HG02623 (cell line): ENCODE measurements at regions not wholly inside any gene's neighbourhood (a gene's known extent, or its start where the extent isn't known, plus 50 kb on each side); places are given as distances from the start of the nearest gene placed in this dataset.
"Not testable (repeated sequence)": the region's sequence is repeated elsewhere in the genome, so short reads cannot be mapped to it uniquely, and the experiment has no call there.

Experiments
- ATAC-seq: cut with Tn5 transposase; IDR thresholded peaks from one replicate; pipeline ENCODE4 v1.9.1; 2021; ENCODE audit warnings: moderate library complexity; ENCODE audit not compliant: unreplicated experiment

DNA sequence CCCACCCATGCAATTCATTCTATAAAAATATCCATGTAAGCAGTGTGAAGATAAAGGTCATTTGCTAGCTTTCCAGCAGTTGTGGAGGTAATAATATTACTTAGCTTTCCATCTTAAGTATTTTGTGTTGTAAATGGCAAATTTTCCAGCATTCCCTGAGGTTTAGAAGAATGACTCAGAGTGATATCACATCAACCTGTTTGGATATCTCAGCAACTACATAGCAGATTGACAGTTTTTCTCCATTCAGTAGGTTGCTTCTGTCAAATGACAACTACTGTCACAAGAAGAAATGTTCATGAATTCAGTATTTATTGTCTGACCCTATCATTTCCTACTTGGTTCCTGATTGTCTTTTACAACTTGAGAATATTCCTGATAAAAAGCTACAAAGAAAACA lies 434.9 kb upstream of the GALNTL6 start:
- no peak for ATAC-seq

DNA sequence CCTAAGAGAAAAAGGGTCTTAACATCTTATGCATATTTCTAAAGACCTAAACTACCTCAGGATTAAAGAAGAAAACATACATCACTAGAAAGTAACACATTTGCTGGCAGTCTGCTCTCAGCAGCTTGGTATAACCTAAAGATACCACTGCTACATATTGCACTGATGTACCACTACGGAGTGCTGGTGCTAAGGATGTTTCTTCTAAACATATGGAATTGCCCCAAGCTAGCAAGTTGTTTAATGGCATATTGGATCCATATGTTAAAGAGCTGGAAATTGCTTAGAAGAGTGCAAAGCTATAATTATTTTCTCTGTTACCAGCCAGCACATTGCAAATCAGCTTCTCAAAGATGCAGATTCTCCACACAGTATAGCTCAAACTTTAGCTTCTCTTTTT lies 436.5 kb upstream of the GALNTL6 start:
- no peak for ATAC-seq

DNA sequence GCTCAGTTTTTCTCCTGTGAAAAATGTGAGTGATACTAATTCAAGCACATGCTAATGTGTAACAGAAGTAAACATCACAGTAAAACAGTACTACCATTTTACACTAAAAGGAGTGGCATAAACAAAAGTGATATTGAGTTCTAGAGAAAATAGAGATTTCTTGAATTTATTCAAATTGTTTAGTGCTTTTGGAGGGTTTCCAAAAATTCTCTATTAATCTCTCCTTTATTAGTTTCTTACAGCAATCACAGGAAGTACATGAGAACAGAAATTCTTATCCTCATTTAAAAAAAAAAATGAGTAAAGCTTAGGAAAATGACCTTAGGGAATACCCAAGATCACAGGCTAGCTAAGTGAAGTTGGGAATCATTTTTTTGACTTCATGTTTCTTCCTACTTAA lies 459.7 kb upstream of the GALNTL6 start:
- ATAC-seq, result no peak

DNA sequence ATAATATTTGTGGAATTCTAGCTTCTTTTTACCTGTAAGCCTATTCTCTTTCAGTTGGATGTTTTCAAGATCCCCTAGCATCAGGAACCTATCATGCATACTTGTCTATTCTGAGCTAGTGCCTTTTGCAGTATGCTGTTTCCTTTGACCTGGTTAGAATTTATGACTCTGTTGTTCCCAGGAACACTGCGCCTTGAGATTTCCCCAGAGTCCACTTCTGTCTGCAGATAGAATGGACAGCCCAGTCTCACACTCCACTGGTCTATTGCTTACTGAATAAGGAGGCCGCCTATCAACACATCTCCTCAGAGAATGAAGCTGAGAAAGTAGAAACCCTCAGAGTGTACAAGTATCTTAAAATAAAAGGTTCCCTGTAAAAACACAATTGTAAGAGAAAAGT lies 465.1 kb upstream of the GALNTL6 start:
- ATAC-seq, result no peak

DNA sequence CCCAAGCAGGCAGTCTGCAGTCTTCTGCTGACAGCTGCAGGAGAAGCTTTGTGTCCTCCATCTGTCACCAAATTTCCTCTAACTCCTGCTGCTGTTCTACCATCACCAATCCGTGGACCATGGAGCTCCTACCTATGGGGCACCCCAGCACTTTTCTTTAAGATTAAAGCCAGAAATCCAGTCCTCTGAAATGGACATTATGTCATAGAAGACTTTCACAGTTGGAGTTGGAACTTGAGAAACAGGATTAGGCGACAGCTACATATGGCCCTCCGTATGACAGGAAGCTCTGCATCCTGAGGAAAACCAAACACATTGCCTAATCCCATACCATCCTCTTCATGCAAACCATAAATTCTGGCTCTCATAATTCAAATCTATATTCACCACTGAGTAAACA lies 470.6 kb upstream of the GALNTL6 start:
- ATAC-seq, result no peak

DNA sequence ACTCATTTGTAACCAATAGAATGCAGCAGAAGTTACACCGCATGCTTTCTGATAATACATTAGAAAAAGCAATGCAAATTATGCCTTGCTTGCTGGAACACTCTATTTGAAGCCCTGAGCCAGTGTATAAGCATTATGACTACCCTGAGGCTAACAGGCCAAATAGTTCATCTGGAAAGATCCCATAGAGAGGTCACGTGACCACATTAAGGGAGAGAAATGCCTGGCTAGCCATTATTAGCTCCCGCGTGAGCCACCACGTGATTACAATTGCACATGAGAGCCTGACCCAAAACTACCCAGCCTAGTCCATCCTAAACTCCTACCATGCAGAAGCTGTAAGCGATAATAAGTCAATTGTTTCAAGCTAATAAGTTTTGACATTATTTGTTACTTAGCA lies 472.9 kb upstream of the GALNTL6 start:
- no peak for ATAC-seq

DNA sequence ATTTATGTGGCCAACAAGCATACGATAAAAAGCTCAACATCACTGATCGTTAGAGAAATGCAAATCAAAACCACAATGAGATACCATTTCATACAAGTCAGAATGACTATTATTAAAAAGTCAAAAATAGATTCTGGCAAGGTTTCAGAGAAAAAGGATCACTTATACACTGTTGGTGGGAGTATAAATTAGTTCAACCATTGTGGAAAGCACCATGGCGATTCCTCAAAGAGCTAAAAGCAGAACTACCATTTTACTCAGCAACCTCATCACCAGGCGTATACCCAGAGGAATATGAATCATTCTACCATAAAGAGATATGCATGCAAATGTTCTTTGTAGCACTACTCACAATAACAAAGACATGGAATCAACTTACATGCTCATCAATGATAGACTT lies 478.7 kb upstream of the GALNTL6 start:
- ATAC-seq, result peak; percentile 51

DNA sequence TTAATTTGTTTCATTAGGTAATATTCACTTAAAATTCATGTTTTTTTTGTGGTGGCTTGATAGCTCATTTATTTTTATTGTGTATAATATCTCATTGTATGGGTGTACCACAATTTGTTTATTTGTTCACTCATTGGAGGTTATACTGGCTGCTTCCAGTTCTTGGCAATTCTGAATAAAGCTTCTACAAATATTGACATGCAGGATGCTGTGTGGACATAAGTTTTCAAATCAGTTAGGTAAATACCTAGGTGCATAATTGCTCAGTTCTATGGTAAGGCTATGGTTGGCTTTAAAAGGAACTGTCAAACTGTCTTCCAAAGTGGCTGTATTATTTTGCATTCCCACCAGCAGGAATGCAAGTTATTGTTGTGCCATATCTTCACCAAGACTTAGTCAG lies 504.5 kb upstream of the GALNTL6 start:
- ATAC-seq, result no peak

DNA sequence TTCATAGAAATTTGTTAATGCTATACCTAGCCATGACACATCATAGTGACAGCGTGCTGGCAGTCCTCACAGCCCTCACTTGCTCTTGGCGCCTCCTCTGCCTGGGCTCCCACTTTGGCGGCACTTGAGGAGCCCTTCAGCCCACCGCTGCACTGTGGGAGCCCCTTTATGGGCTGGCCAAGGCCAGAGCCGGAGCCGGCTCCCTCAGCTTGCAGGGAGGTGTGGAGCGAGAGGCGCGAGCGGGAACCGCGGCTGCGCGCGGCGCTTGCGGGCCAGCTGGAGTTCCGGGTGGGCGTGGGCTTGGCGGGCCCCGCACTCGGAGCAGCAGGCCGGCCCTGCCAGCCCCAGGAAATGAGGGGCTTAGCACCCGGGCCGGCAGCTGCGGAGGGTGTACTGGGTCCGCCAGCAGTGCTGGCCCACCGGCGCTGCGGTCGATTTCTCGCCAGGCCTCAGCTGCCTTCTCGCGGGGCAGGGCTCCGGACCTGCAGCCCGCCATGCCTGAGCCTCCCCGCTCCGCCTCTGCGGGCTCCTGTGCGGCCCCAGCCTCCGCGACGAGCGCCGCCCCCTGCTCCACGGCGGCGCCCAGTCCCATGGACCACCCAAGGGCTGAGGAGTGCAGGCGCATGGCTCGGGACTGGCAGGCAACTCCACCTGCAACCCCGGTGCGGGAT lies 515.0 kb upstream of the GALNTL6 start:
- not testable (repeated sequence) for ATAC-seq

DNA sequence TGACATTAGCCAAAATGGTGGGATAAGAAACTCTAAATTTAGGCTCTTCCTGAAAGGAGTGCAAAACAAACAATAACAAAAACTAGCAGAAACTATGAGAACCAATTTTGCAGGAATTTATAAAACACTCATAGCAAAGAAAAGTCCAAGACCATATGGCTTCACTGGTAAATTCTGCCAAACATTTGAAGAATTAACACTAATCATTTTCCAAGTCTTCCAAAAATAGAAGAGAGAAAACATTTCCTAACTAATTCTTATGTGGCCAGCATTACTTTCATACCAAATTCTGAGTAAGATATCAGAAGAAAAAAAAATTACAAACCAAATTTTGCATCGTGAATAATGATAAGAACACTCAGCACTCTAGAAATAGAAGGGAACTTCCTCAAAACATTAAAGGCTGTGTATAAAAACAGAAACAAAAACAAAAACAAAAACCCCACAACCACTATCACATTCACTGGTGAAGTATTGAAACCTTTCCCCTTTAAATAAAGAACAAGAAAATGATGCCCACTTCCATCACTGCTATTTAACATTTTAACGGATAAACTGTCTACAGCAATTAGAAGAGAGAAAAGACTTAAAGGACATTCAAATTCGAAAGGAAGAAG lies 524.3 kb upstream of the GALNTL6 start:
- ATAC-seq, result peak; percentile 63

DNA sequence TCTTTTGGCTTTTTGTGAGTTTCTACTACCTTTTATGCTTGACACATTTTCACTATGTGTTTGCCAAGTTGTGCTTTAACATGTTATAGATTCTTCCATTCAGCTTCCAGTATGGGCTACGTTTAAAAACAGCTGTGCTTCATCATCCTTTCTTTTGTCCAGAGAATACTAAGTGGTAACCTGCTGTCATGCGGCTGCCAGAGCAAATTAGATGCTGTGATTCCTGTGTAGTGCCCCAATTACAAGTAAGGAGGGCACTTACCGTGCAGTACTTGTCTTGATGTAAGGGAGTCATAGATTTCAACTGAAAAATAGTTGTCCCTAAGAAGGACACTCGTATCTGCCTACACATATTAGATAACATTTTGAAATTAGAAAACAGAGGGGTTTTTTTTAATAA lies 531.8 kb upstream of the GALNTL6 start:
- no peak for ATAC-seq

DNA sequence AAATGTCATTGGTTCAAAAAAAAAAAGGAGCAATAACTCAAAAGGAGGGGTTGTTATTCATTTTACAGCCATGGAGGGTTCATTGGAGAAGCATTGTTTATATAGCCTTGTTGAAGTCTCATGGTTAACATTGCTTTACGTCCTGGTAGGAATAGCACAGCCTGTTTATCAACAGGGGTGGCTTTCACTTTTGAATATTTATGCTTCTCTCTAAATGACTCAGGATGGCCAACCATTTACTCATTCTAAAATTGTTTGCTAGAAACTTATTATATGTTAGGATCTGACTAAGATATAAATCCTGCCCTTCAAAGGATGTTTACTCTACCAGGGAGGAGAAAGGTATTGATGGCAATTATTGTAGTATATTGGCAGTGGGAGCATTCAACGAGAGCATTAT lies 534.1 kb upstream of the GALNTL6 start:
- no peak for ATAC-seq

DNA sequence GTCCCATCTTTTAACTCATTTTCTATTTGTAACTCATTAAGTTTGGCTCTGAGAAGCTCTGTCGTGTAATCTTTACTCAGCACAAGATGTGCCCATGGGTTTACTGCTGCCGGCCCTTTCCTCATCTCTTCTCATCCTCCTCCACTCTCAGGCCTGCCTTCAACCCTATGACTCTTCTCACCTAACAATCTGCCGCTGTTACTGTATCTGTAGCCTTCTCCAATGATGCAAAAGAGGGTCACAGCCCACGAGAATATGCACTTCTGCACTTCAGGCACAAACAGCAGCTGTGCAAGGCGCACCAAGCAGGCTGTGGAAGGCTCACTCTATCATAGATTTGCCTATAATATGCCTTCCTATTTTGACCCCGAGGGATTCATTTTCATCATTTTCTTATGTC lies 546.5 kb upstream of the GALNTL6 start:
- ATAC-seq, result no peak

DNA sequence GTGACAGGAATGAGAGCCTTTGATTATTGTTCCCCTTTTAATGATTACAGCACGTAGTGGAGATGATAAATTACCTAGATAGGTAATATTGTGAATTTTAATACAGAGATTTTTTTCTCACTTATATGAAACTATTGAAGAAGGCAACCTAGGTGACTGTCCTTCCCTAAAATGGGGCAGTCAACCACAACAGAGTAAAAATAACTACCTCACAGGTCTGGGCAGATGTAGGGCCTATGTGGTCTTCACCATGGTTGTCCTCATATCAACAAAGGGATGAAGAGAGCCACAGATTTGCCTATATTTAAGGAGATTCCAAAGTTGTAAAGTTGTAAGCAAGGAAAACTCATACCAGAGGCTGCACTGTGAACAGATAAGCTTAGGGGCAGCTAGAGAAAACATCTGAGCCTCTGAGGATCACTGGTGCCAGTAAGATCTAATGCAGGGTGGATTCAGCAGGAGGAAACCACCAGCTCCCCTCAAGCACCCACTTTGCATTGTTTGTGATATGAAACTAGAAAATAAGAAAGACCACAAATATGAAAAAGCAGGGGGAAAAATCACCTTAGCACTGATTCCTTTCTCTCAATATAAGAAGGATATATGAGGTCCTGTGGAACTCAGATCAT lies 547.9 kb upstream of the GALNTL6 start:
- ATAC-seq, result no peak

DNA sequence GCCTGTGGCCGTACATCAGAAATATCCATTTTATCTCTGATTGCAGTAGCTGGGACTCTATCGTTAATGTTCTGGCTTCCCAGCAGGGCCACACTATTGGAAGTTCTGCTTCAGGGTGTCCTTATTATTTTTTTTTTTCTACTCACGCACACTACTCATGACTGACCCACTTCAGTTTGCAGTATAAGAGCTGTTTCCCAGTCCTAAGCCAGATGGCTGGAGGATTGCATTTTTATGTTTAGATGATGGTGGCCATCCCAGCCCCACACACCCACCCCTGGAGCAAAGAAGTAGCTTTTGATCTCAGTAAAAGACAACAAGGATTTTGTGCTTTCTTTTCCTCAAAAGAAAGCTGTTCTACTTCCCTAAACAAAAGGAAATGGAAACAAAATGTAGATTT lies 557.0 kb upstream of the GALNTL6 start:
- no peak for ATAC-seq

DNA sequence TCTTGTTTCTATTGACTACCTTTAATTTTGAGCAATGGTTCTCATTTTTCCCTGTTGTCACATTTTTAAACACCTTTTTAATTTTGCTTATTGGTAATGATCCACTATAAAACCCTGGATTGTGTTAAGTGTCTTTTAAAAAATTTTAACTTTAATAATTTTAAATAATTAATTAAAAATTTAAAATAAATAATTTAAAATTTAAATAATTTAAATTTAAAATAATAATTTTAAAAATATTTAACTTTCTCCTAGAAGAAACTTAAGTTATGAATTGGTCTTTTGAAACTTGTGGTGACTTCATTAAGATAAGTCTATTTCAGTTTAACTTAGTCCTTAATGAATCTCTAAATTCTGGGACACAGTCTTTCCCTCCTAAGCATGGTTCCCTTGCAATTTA lies 566.3 kb upstream of the GALNTL6 start:
- ATAC-seq, result no peak

DNA sequence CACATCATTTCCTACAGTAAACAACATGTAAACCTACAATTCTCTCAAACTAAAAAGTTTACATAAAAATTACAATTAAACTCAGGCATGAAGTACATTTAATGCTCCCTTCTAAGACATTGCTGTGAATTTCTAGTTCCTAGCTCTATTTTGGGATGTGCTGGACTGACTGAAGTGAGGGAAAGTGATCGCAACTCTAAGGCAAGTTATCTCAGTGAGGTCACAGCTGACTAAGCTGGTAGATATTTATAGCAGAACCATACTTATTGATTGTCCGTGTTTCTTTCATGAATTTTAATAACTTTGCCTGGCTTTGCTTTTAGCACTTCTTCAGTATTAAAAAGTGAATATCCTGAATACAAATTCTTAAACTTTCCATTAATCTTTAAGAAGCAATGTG lies 570.4 kb upstream of the GALNTL6 start:
- ATAC-seq, result no peak

DNA sequence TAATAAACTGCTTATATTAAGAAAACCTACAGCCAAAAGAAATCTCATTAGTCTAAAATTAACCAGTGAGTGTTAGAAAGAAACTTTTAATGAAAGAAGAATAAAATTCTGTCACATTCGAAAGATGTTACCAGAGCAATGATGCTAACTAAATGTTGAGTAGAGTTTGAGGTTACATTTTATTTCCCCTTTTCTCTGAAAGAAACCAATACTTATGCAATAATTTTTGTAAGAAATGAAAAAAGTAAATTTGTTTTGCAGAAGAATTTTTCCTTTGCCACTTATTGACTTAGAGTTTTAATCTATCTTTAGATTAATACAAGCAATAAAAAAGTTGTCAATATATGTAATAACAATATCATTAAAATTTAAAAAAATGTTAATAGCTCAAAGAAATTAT lies 574.0 kb upstream of the GALNTL6 start:
- no peak for ATAC-seq

DNA sequence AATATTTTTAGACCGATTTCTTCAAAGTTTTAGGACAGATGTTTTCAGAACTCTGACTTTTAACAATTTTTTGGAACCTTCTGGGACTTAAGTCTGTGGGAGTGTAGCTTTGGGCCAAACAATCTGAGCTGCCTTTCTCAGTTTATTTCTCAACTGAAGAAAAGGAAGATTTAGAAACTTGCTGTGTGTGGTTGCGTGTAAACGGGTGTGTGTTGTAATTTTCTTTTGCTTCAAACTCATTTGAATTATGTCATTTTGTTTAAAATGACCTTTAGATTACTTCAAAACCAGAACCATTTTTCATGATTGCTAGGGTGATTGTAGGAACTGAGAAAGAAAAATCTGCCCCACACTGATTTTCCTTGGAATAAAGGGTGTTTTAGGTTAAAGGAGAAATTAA lies 577.7 kb upstream of the GALNTL6 start:
- ATAC-seq, result no peak

DNA sequence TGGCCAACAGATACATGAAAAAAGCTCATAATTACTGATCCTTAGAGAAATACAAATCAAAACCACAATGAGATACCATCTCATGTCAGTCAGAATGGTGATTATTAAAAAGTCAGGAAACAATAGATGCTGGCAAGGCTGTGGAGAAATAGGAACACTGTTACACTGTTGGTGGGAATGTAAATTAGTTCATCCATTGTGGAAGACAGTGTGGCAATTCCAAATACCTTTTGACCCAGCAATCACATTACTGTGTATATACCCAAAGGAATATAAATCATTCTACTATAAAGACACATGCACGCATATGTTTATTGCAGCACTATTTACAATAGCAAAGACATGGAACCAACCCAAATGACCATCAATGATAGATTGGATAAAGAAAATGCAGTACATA lies 583.9 kb upstream of the GALNTL6 start:
- not testable (repeated sequence) for ATAC-seq

DNA sequence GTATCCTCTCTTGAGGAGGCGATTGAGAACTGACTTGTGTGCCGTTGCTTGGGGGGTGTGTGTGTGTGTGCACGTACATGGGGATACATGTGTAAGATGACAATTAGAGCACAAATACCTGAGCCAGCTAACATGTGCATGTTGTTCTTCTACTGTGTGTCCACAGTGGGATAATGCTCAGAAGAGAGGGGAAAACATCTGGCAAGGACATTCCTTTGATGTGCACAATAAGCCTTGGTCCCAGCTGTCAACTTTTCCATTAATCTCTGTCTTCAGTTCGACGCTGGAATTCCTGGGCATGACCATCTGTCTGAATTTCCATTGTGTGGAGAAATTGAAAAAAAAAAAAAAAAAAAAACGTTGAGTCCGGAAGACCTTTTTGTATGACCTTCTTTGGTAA lies 592.0 kb upstream of the GALNTL6 start:
- no peak for ATAC-seq

DNA sequence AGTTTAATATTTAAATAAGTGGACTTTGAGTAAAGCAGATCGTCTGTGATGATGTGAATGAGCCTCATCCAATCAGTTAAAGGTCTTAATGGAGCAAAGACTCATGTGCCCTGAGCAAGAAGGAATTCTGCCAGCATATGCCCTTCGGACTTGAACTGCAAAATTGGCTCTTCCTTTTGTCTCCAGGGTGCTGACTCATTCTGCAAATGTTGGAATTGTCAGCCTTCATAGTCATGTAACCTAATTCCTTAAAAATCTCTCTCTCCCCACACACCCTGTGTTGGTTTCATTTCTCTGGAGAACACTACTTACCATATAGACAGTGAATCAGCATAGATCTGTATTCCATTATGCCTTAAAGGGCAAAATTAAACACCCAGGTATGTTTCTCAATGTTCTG lies 609.8 kb upstream of the GALNTL6 start:
- no peak for ATAC-seq

DNA sequence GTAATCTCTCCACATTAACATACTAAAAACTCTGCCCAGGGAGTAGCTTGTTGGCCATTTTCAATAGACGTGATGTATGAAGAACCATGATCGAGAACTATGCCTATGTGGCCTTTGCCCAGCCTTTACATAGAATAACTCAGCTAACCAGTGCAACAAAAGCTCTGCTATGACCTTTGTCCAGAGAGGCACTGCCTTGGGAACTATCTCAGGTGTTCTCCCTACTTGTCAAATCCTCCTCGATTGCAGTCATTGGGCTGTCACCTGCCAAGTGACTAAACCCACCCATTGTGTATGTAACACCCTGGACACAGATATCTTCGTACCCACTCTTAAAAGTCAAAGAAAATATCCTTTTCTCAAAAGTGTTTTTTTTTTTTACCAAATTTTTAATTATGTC lies 610.3 kb upstream of the GALNTL6 start:
- no peak for ATAC-seq
